SK-N-SH (cell line): ENCODE measurements at regions not wholly inside any gene's neighbourhood (a gene's known extent, or its start where the extent isn't known, plus 50 kb on each side); places are given as distances from the start of the nearest gene placed in this dataset.

ENCODE experiments used
- CTCF ChIP-seq: fragments of 200-600 bp; sonication (generic); IDR thresholded peaks from 2 replicates; pipeline ENCODE4 v1.6.1; 2017; ENCODE audit warnings: antibody characterized with exemption, mild to moderate bottlenecking, moderate library complexity
- EZH2phosphoT487 ChIP-seq: fragments of 200-600 bp; sonication (generic); IDR thresholded peaks from 2 replicates; pipeline ENCODE4 v1.6.1; 2017; ENCODE audit warnings: low read depth, mixed run types, mild to moderate bottlenecking, antibody characterized with exemption, moderate library complexity, borderline replicate concordance
- JUND ChIP-seq: IDR thresholded peaks from 2 replicates; pipeline ENCODE4 v1.4.0; 2012
- MAX ChIP-seq: IDR thresholded peaks from 2 replicates; pipeline ENCODE4 v1.4.0; 2012; ENCODE audit warnings: low read depth
- MEF2A ChIP-seq: IDR thresholded peaks from 2 replicates; pipeline ENCODE4 v1.4.0; 2012; ENCODE audit warnings: low read depth, borderline replicate concordance
- POLR2AphosphoS5 ChIP-seq: IDR thresholded peaks from 2 replicates; pipeline ENCODE4 v1.6.1; 2012; ENCODE audit warnings: low read depth, low read length
- REST ChIP-seq: IDR thresholded peaks from 2 replicates; pipeline ENCODE4 v1.6.1; 2012; ENCODE audit warnings: mild to moderate bottlenecking, low read depth, low read length, moderate library complexity
- RFX5 ChIP-seq: IDR thresholded peaks from 2 replicates; pipeline ENCODE4 v1.6.1; 2012; ENCODE audit warnings: mild to moderate bottlenecking, improper control_type of control experiment, low read length
- TEAD4 ChIP-seq: IDR thresholded peaks from 2 replicates; pipeline ENCODE4 v1.4.0; 2012; ENCODE audit warnings: mild to moderate bottlenecking, borderline replicate concordance; ENCODE audit not compliant: insufficient read depth

GRCh38 chr10:105718207-105718995 is 1077.3 kb downstream of the SORCS3 start:
- TF ChIP-seq RFX5 (no peak), POLR2AphosphoS5 (no peak), CTCF (no peak), EZH2phosphoT487 (no peak), JUND (no peak), TEAD4 (no peak), REST (no peak), MEF2A (no peak), MAX (no peak)
